Right atrium auricular region (tissue), 2 donors: ENCODE measurements at regions not wholly inside any gene's neighbourhood (a gene's known extent, or its start where the extent isn't known, plus 50 kb on each side); places are given as distances from the start of the nearest gene placed in this dataset.

ENCODE experiments used
- DNase-seq: peaks from one replicate; pipeline ENCODE4 v3.0.0-alpha.2; 2019; ENCODE audit warnings: low spot score
- H3K27ac ChIP-seq, 2 donors: fragments of 200-600 bp; sonication (generic); 1 replicate in 1 of 2; 2 replicates in 1 of 2; pipeline ENCODE4 v1.5.1; 2016 to 2019
- H3K27me3 ChIP-seq, 2 donors: fragments of 200-600 bp; sonication (generic); one replicate each; pipeline versions ENCODE4 v1.5.1 to v1.6.0; 2017 to 2019
- H3K36me3 ChIP-seq: fragments of 200-600 bp; sonication (generic); one replicate; pipeline ENCODE4 v1.5.1; 2016
- H3K4me1 ChIP-seq, 2 donors: fragments of 200-600 bp; sonication (generic); one replicate each; pipeline versions ENCODE4 v1.5.1 to v1.6.0; 2017 to 2019
- H3K4me3 ChIP-seq, 2 donors: fragments of 200-600 bp; sonication (generic); 1 replicate in 1 of 2; 2 replicates in 1 of 2; pipeline ENCODE4 v1.5.1; 2017 to 2019; ENCODE audit warnings: mild to moderate bottlenecking in 1 of 2, moderate library complexity in 1 of 2
- H3K9me3 ChIP-seq, 2 donors: fragments of 200-600 bp; sonication (generic); one replicate each; pipeline ENCODE4 v1.5.1; 2019
- TF ChIP-seq, protein P1 (sequence below), 2 donors: fragments of 200-600 bp; sonication (generic); IDR thresholded peaks; one replicate each; pipeline ENCODE4 v1.5.1; 2019; ENCODE audit warnings: antibody characterized with exemption in 2 of 2

DNA sequence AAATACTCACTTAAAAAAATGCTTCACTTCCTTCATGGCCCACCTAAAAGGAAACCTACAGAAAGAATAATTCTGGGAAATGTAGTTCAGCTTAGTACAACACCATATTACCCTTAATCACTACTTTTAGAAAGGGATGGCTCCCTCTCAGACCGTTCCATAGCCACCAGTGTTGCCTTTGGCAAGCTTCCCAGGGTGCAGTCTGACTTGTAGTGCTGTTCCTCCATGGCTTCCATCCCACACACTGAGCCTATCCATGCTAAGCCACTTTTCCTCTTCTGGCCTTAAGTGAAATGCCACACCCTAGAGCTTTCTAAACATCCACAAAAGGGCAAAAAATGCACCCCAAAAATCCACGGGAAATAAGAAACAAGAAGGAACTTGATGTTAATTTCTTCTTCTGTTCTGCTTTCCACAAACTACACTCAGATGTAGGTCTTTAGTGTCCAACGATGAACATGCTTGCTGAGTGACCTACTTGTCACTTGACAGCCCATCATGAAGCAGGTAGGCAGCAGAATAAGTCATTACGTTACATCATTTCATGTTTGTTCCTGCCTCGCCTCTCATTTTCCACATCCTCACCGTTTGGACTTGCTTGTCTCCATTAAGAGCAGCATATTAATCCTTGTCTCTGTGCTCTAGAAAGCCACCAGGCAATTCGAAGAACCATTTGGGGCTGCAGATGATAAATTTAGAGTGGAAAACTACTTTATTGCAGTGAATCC is 391.1 kb upstream of the GRAMD2B start:
- peak; percentile 62 for DNase-seq
- Histone ChIP-seq H3K9me3 (peaks cover 0 to 27% of the 10 kb centered on the region in 2 donors), H3K27me3 (no peaks in the 10 kb centered on the region), H3K4me1 (peaks cover 0 to 5% of the 10 kb centered on the region in 2 donors), H3K4me3 (no peak overlapping the region), H3K36me3 (no peaks in the 10 kb centered on the region), H3K27ac (no peak overlapping the region)
- TF ChIP-seq, protein P1, sequence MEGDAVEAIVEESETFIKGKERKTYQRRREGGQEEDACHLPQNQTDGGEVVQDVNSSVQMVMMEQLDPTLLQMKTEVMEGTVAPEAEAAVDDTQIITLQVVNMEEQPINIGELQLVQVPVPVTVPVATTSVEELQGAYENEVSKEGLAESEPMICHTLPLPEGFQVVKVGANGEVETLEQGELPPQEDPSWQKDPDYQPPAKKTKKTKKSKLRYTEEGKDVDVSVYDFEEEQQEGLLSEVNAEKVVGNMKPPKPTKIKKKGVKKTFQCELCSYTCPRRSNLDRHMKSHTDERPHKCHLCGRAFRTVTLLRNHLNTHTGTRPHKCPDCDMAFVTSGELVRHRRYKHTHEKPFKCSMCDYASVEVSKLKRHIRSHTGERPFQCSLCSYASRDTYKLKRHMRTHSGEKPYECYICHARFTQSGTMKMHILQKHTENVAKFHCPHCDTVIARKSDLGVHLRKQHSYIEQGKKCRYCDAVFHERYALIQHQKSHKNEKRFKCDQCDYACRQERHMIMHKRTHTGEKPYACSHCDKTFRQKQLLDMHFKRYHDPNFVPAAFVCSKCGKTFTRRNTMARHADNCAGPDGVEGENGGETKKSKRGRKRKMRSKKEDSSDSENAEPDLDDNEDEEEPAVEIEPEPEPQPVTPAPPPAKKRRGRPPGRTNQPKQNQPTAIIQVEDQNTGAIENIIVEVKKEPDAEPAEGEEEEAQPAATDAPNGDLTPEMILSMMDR (IDR thresholded peaks at IDR 0.05), result no peak

GRCh38 chr5:126043688-126044087 is 379.5 kb upstream of the GRAMD2B start:
- Histone ChIP-seq H3K27me3 (no peaks in the 10 kb centered on the region), H3K36me3 (no peaks in the 10 kb centered on the region), H3K4me3 (no peak overlapping the region), H3K27ac (peak overlapping the region; percentile 70 to 84), H3K4me1 (peaks cover 0 to 15% of the 10 kb centered on the region in 2 donors), H3K9me3 (no peaks in the 10 kb centered on the region)
- DNase-seq, result no peak
- TF ChIP-seq, protein P1 (IDR thresholded peaks at IDR 0.05), result no peak

- no peak for DNase-seq
Measured at GRCh38 chr5:126044111-126044668, 379.0 kb upstream of the GRAMD2B start.

DNA sequence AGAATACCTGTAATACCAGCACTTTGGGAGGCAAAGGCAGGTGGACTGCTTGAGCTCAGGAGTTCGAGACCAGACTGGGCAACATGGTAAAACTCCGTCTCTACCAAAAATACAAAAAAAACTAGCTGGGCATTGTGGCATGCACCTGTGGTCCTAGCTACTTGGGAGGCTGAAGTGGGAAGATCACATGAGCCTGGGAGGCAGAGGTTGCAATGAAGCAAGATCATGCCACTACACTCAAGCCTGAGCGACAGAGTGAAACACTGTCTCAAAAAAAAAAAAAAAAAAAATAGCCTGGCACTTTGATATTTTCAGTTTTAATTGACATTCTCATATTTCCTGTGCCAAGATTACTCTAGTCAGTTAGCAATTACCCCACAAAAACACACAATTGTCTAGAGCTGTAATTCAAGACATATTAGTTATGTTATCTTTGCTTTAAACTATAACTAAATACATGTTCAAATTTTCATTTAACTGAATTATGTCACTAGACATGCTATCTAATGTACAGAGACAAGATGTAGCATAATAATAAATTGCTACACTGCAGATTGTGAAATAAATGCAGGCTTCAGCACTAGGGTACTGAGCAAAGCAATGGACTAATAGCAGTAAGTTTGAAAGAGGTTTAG is 378.2 kb upstream of the GRAMD2B start:
- no peaks in the 10 kb centered on the region for H3K36me3 ChIP-seq
- H3K4me1 ChIP-seq, result peaks cover 0 to 15% of the 10 kb centered on the region in 2 donors
- TF ChIP-seq, protein P1 (IDR thresholded peaks at IDR 0.05), result no peak
- no peaks in the 10 kb centered on the region for H3K27me3 ChIP-seq
- no peak overlapping the region for H3K4me3 ChIP-seq
- H3K27ac ChIP-seq, result peak overlapping the region in 1 of 2 donors; percentile 84
- H3K9me3 ChIP-seq, result no peaks in the 10 kb centered on the region
- DNase-seq, result no peak

More at GRCh38 chr5:126044111-126044668, 379.0 kb upstream of the GRAMD2B start:
- Histone ChIP-seq H3K9me3 (no peaks in the 10 kb centered on the region), H3K27me3 (no peaks in the 10 kb centered on the region), H3K4me3 (no peak overlapping the region), H3K4me1 (peaks cover 0 to 15% of the 10 kb centered on the region in 2 donors), H3K27ac (peak overlapping the region; percentile 70 to 84), H3K36me3 (no peaks in the 10 kb centered on the region)
- TF ChIP-seq, protein P1 (IDR thresholded peaks at IDR 0.05), result no peak

DNA sequence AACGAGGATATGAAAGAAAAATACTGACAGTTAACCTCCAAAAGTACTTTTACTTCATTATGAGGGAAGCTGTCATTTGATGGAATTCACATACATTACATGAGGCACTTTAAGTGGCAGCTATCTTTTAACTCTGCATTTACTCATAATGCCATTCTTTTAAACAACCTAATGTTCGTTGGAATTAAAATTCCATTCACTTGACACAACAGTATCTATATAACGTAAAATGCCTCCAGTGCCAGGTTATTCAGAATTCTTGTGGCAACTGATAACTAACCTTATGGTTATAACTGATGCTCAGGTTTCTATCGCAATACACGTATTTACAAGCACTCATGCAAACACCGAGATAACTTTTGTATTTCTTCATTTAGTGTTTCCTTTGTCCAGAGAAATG is 376.9 kb upstream of the GRAMD2B start:
- H3K36me3 ChIP-seq, result no peaks in the 10 kb centered on the region
- peaks cover 0 to 15% of the 10 kb centered on the region in 2 donors for H3K4me1 ChIP-seq
- no peaks in the 10 kb centered on the region for H3K27me3 ChIP-seq
- DNase-seq, result no peak
- TF ChIP-seq, protein P1 (IDR thresholded peaks at IDR 0.05), result no peak
- H3K9me3 ChIP-seq, result no peaks in the 10 kb centered on the region
- no peak overlapping the region for H3K4me3 ChIP-seq
- H3K27ac ChIP-seq, result no peak overlapping the region
